H9 (cell line): ENCODE measurements at regions not wholly inside any gene's neighbourhood (a gene's known extent, or its start where the extent isn't known, plus 50 kb on each side); places are given as distances from the start of the nearest gene placed in this dataset.

Experiments used
- DNase-seq: peaks from one replicate; pipeline ENCODE4 v3.0.0-alpha.2; 2017
- H2AFZ ChIP-seq: one replicate; pipeline ENCODE4 v1.6.1; 2013; ENCODE audit warnings: mild to moderate bottlenecking, low read length, control low read depth, moderate library complexity
- H2AK5ac ChIP-seq: 2 replicates; pipeline ENCODE4 v1.6.1; 2013; ENCODE audit warnings: low read length, control low read depth, mixed read lengths; ENCODE audit not compliant: insufficient read length
- H2BK120ac ChIP-seq: one replicate; pipeline ENCODE4 v1.6.1; 2013; ENCODE audit warnings: low read depth, mild to moderate bottlenecking, low read length, control low read depth, inconsistent platforms; ENCODE audit not compliant: poor library complexity, severe bottlenecking
- H2BK12ac ChIP-seq: 2 replicates; pipeline ENCODE4 v1.6.1; 2013; ENCODE audit warnings: low read length, control low read depth, mixed read lengths, low read depth; ENCODE audit not compliant: insufficient read length
- H2BK15ac ChIP-seq: 2 replicates; pipeline ENCODE4 v1.6.1; 2013; ENCODE audit warnings: low read depth, low read length, control low read depth
- H2BK20ac ChIP-seq: one replicate; pipeline ENCODE4 v1.6.1; 2013; ENCODE audit warnings: low read depth, mild to moderate bottlenecking, low read length, control low read depth, inconsistent platforms; ENCODE audit not compliant: poor library complexity, severe bottlenecking
- H2BK5ac ChIP-seq: 2 replicates; pipeline ENCODE4 v1.6.1; 2013; ENCODE audit warnings: low read length, control low read depth, mixed read lengths; ENCODE audit not compliant: insufficient read length
- H3K14ac ChIP-seq: 2 replicates; pipeline ENCODE4 v1.6.1; 2013; ENCODE audit warnings: low read length, control low read depth; ENCODE audit not compliant: insufficient read depth
- H3K18ac ChIP-seq: 2 replicates; pipeline ENCODE4 v1.6.1; 2013; ENCODE audit warnings: low read depth, mild to moderate bottlenecking, mixed read lengths, low read length, control low read depth; ENCODE audit not compliant: insufficient read length
- H3K23ac ChIP-seq: 2 replicates; pipeline ENCODE4 v1.6.1; 2013; ENCODE audit warnings: low read length, control low read depth, mixed read lengths, low read depth; ENCODE audit not compliant: insufficient read length
- H3K23me2 ChIP-seq: 2 replicates; pipeline ENCODE4 v1.6.1; 2013; ENCODE audit warnings: low read depth, mild to moderate bottlenecking, mixed read lengths, low read length, control low read depth; ENCODE audit not compliant: insufficient read length, poor library complexity, severe bottlenecking
- H3K27ac ChIP-seq: 2 replicates; pipeline ENCODE4 v1.5.1; 2013; ENCODE audit warnings: low read length, control low read depth, mixed read lengths, low read depth; ENCODE audit not compliant: insufficient read length
- H3K27me3 ChIP-seq: 2 replicates; pipeline ENCODE4 v1.6.1; 2013; ENCODE audit warnings: low read length, control low read depth, inconsistent platforms; ENCODE audit not compliant: insufficient read depth
- H3K4ac ChIP-seq: 2 replicates; pipeline ENCODE4 v1.6.1; 2013; ENCODE audit warnings: low read depth, mild to moderate bottlenecking, control low read depth, inconsistent platforms, low read length, moderate library complexity
- H3K4me1 ChIP-seq: 2 replicates; pipeline ENCODE4 v1.6.1; 2013; ENCODE audit warnings: low read length, control low read depth, inconsistent platforms; ENCODE audit not compliant: insufficient read depth
- H3K4me2 ChIP-seq: 2 replicates; pipeline ENCODE4 v1.6.1; 2013; ENCODE audit warnings: low read length, control low read depth, mixed read lengths; ENCODE audit not compliant: insufficient read length, insufficient read depth
- H3K56ac ChIP-seq: 2 replicates; pipeline ENCODE4 v1.6.1; 2013; ENCODE audit warnings: low read depth, mild to moderate bottlenecking, mixed read lengths, low read length, control low read depth; ENCODE audit not compliant: insufficient read length
- H3K79me1 ChIP-seq: 2 replicates; pipeline ENCODE4 v1.6.1; 2013; ENCODE audit warnings: low read depth, mild to moderate bottlenecking, moderate library complexity, low read length, control low read depth, inconsistent platforms; ENCODE audit not compliant: insufficient read depth, poor library complexity, severe bottlenecking
- H3K79me2 ChIP-seq: 2 replicates; pipeline ENCODE4 v1.6.1; 2013; ENCODE audit warnings: low read length, control low read depth, inconsistent platforms; ENCODE audit not compliant: insufficient read depth
- H3K9ac ChIP-seq: 2 replicates; pipeline ENCODE4 v1.6.1; 2013; ENCODE audit warnings: low read length, control low read depth, mixed read lengths; ENCODE audit not compliant: insufficient read length; ENCODE audit errors: extremely low read depth
- H3K9me3 ChIP-seq: one replicate; pipeline ENCODE4 v1.6.1; 2013; ENCODE audit warnings: low read depth, low read length, inconsistent platforms; ENCODE audit not compliant: control insufficient read depth
- H3T11ph ChIP-seq: one replicate; pipeline ENCODE4 v1.6.1; 2013; ENCODE audit warnings: mild to moderate bottlenecking, low read length, control low read depth, inconsistent platforms
- H4K20me1 ChIP-seq: one replicate; pipeline ENCODE4 v1.6.1; 2013; ENCODE audit not compliant: control insufficient read depth, insufficient read length, insufficient read depth
- H4K5ac ChIP-seq: 2 replicates; pipeline ENCODE4 v1.6.1; 2013; ENCODE audit warnings: low read depth, mild to moderate bottlenecking, mixed read lengths, low read length, control low read depth; ENCODE audit not compliant: insufficient read length
- H4K8ac ChIP-seq: replicated peaks from 2 replicates; pipeline ENCODE4 v1.6.1; 2013; ENCODE audit warnings: low read length, control low read depth, mixed read lengths, low read depth; ENCODE audit not compliant: insufficient read length
- H4K91ac ChIP-seq: 2 replicates; pipeline ENCODE4 v1.6.1; 2013; ENCODE audit warnings: low read depth, mild to moderate bottlenecking, moderate library complexity, mixed read lengths, low read length, control low read depth; ENCODE audit not compliant: insufficient read length
- H3K27ac Mint-ChIP-seq, 3 experiments: 2 replicates in 2 of 3; 3 replicates in 1 of 3; pipeline ENCODE4 v1.8.0; 2020 to 2021; ENCODE audit warnings: mixed read lengths in 3 of 3, mild to moderate bottlenecking in 1 of 3, moderate library complexity in 1 of 3
- H3K27me3 Mint-ChIP-seq: 2 replicates; pipeline ENCODE4 v1.8.0; 2021; ENCODE audit warnings: low read depth, mild to moderate bottlenecking, moderate library complexity, mixed read lengths
- H3K36me3 Mint-ChIP-seq, 3 experiments: 2 replicates in 2 of 3; 3 replicates in 1 of 3; pipeline ENCODE4 v1.8.0; 2020 to 2021; ENCODE audit warnings: low read depth in 3 of 3, mixed read lengths in 3 of 3; ENCODE audit not compliant: insufficient read depth in 1 of 3
- H3K4me1 Mint-ChIP-seq, 2 experiments: 2 replicates each; pipeline ENCODE4 v1.8.0; 2020; ENCODE audit warnings: mixed read lengths in 2 of 2
- H3K4me3 Mint-ChIP-seq, 2 experiments: 2 replicates in 1 of 2; 3 replicates in 1 of 2; pipeline ENCODE4 v1.8.0; 2020 to 2021; ENCODE audit warnings: mild to moderate bottlenecking in 2 of 2, mixed read lengths in 2 of 2, moderate library complexity in 1 of 2
- H3K9me3 Mint-ChIP-seq, 2 experiments: 2 replicates in 1 of 2; 3 replicates in 1 of 2; pipeline ENCODE4 v1.8.0; 2020; ENCODE audit warnings: mild to moderate bottlenecking in 2 of 2, mixed read lengths in 2 of 2, moderate library complexity in 1 of 2
- CTCF ChIP-seq: fragments of 200-600 bp; sonication (generic); conservative IDR thresholded peaks from 3 replicates; pipeline ENCODE4 v1.8.0; 2021; ENCODE audit warnings: antibody characterized with exemption, mild to moderate bottlenecking
- WGBS: extraction: QIAGEN DNeasy Blood & Tissue Kit; methylation state at CpG from one replicate; pipeline ENCODE4 v1.1.7; 2013; ENCODE audit warnings: missing lambda C conversion rate, low lambda C conversion rate, mixed read lengths; ENCODE audit not compliant: insufficient read length; ENCODE audit errors: extremely low coverage; 5-methylcytosine and 5-hydroxymethylcytosine counted together

- Mint-ChIP-seq H3K27me3 (no peaks in the 10 kb centered on the region), H3K27ac (no peak overlapping the region), H3K9me3 (peaks cover 0 to 4% of the 10 kb centered on the region in 2 experiments; a peak in 3 of 5 replicates), H3K36me3 (no peaks in the 10 kb centered on the region), H3K4me1 (peaks cover 29 to 30% of the 10 kb centered on the region in 2 experiments), H3K4me3 (no peak overlapping the region)
- H3K9ac ChIP-seq, result no peak overlapping the region
- no peak for TF ChIP-seq CTCF
- H3K9me3 ChIP-seq, result no peaks in the 10 kb centered on the region
- no peak overlapping the region for H2BK20ac ChIP-seq
- peaks cover 5% of the 10 kb centered on the region; the same call in 1 of the 2 replicates for H3K4me1 ChIP-seq
- H2AFZ ChIP-seq, result no peak overlapping the region
- WGBS, result no CpG with 5 or more reads among the region's 3 CpGs
- no peak overlapping the region for H2BK12ac ChIP-seq
- H4K5ac ChIP-seq, result no peak overlapping the region
- no peak overlapping the region for H3K27ac ChIP-seq
- no peak overlapping the region for H2AK5ac ChIP-seq
- DNase-seq, result no peak
- H3T11ph ChIP-seq, result no peak overlapping the region
- no peak overlapping the region for H3K4me2 ChIP-seq
- H3K79me2 ChIP-seq, result no peaks in the 10 kb centered on the region
- H4K20me1 ChIP-seq, result no peaks in the 10 kb centered on the region
- no peak overlapping the region for H3K23ac ChIP-seq
- no peak overlapping the region for H4K8ac ChIP-seq
- no peak overlapping the region for H2BK5ac ChIP-seq
- no peak overlapping the region for H2BK15ac ChIP-seq
- H3K23me2 ChIP-seq, result no peaks in the 10 kb centered on the region
- no peaks in the 10 kb centered on the region for H3K27me3 ChIP-seq
- H2BK120ac ChIP-seq, result no peak overlapping the region
- H3K18ac ChIP-seq, result no peak overlapping the region
- no peak overlapping the region for H3K56ac ChIP-seq
- H3K14ac ChIP-seq, result no peak overlapping the region
- no peaks in the 10 kb centered on the region for H3K79me1 ChIP-seq
- H4K91ac ChIP-seq, result no peak overlapping the region
- H3K4ac ChIP-seq, result no peak overlapping the region
These were observed 718.1 kb downstream of the GALR1 start for GRCh38 chr18:77967791-77968190.
